DOHH2 (cell line): ENCODE measurements at regions not wholly inside any gene's neighbourhood (a gene's known extent, or its start where the extent isn't known, plus 50 kb on each side); places are given as distances from the start of the nearest gene placed in this dataset.

Source experiments
- H3F3A ChIP-seq: fragments of 200-600 bp; sonication (generic), shearing (Covaris generic); 2 replicates; pipeline ENCODE4 v1.6.0; 2016; ENCODE audit warnings: antibody characterized with exemption, mild to moderate bottlenecking; ENCODE audit not compliant: control insufficient read depth, insufficient read depth
- H3K27ac ChIP-seq: fragments of 200-600 bp; sonication (generic); 2 replicates; pipeline ENCODE4 v1.5.1; 2014; ENCODE audit warnings: low read depth, mild to moderate bottlenecking, low read length, moderate library complexity
- H3K27me3 ChIP-seq: fragments of 200-600 bp; sonication (generic); 2 replicates; pipeline ENCODE4 v1.6.1; 2014; ENCODE audit warnings: mild to moderate bottlenecking, low read length, mixed read lengths; ENCODE audit not compliant: control insufficient read depth
- H3K36me3 ChIP-seq: fragments of 200-600 bp; sonication (generic); 2 replicates; pipeline ENCODE4 v1.6.1; 2014; ENCODE audit warnings: mild to moderate bottlenecking, low read length, moderate library complexity, mixed read lengths; ENCODE audit not compliant: control insufficient read depth
- H3K4me1 ChIP-seq: fragments of 200-600 bp; sonication (generic); 2 replicates; pipeline ENCODE4 v1.6.1; 2014; ENCODE audit warnings: mild to moderate bottlenecking, low read length, mixed read lengths; ENCODE audit not compliant: control insufficient read depth
- H3K4me2 ChIP-seq: fragments of 200-600 bp; sonication (generic); 2 replicates; pipeline ENCODE4 v1.6.0; 2014; ENCODE audit warnings: mild to moderate bottlenecking, low read length, moderate library complexity
- H3K4me3 ChIP-seq: fragments of 200-600 bp; sonication (generic); 2 replicates; pipeline ENCODE4 v1.5.1; 2014; ENCODE audit warnings: mild to moderate bottlenecking, low read length, mixed read lengths
- H3K79me2 ChIP-seq: fragments of 200-600 bp; sonication (generic); 2 replicates; pipeline ENCODE4 v1.6.1; 2014; ENCODE audit warnings: mild to moderate bottlenecking, low read length, mixed read lengths; ENCODE audit not compliant: control insufficient read depth
- H3K9me2 ChIP-seq: fragments of 200-600 bp; sonication (generic); replicated peaks from 2 replicates; pipeline ENCODE4 v1.6.1; 2014; ENCODE audit warnings: mild to moderate bottlenecking, low read length, mixed read lengths; ENCODE audit not compliant: control insufficient read depth
- H3K9me3 ChIP-seq: fragments of 200-600 bp; sonication (generic); 2 replicates; pipeline ENCODE4 v1.6.1; 2014; ENCODE audit warnings: antibody characterized with exemption, low read length, mixed read lengths; ENCODE audit not compliant: control insufficient read depth, insufficient read depth
- H4K20me1 ChIP-seq: fragments of 200-600 bp; sonication (generic); 2 replicates; pipeline ENCODE4 v1.6.0; 2014; ENCODE audit warnings: low read depth, mild to moderate bottlenecking, antibody characterized with exemption, low read length, moderate library complexity; ENCODE audit not compliant: control insufficient read depth, insufficient read depth
- EZH2phosphoT487 ChIP-seq: fragments of 200-600 bp; sonication (generic); IDR thresholded peaks from 2 replicates; pipeline ENCODE4 v1.6.1; 2017; ENCODE audit warnings: borderline replicate concordance, mild to moderate bottlenecking, antibody characterized with exemption, low read length, moderate library complexity, mixed read lengths
- TF ChIP-seq, protein P1 (sequence below): fragments of 200-600 bp; sonication (generic); IDR thresholded peaks from one replicate; pipeline ENCODE4 v1.5.1; 2014; ENCODE audit warnings: antibody characterized with exemption, mild to moderate bottlenecking, low read depth, low read length; ENCODE audit not compliant: poor library complexity, severe bottlenecking

DNA sequence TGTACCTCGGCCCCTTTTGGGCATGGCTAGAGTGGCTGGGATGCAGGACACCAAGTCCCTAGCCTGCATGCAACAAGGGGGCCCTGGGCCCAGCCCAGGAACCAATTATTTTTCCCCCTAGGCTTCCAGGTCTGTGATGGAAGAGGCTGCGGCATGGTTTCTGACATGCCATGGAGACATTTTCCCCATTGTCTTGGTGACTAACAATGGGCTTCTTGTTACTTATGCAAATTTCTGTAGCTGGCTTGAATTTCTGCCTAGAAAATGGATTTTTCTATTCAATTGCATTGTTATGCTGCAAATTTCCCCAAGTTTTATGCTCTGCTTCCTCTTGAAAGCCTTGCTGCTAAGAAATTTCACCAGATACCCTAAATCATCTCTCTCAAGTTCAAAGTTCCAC is 1269.6 kb upstream of the CITED2 start:
- H3K79me2 ChIP-seq, result no peaks in the 10 kb centered on the region
- no peaks in the 10 kb centered on the region for H3K36me3 ChIP-seq
- H3F3A ChIP-seq, result no peaks in the 10 kb centered on the region
- peaks cover 4% of the 10 kb centered on the region; the same call in 1 of the 2 replicates for H3K9me3 ChIP-seq
- no peaks in the 10 kb centered on the region for H3K27me3 ChIP-seq
- H3K27ac ChIP-seq, result no peak overlapping the region
- H3K9me2 ChIP-seq, result no peaks in the 10 kb centered on the region; the same call in 1 of the 2 replicates
- TF ChIP-seq EZH2phosphoT487, result no peak
- TF ChIP-seq, protein P1, sequence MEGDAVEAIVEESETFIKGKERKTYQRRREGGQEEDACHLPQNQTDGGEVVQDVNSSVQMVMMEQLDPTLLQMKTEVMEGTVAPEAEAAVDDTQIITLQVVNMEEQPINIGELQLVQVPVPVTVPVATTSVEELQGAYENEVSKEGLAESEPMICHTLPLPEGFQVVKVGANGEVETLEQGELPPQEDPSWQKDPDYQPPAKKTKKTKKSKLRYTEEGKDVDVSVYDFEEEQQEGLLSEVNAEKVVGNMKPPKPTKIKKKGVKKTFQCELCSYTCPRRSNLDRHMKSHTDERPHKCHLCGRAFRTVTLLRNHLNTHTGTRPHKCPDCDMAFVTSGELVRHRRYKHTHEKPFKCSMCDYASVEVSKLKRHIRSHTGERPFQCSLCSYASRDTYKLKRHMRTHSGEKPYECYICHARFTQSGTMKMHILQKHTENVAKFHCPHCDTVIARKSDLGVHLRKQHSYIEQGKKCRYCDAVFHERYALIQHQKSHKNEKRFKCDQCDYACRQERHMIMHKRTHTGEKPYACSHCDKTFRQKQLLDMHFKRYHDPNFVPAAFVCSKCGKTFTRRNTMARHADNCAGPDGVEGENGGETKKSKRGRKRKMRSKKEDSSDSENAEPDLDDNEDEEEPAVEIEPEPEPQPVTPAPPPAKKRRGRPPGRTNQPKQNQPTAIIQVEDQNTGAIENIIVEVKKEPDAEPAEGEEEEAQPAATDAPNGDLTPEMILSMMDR, result no peak
- H3K4me2 ChIP-seq, result no peak overlapping the region
- no peaks in the 10 kb centered on the region for H4K20me1 ChIP-seq
- H3K4me1 ChIP-seq, result no peaks in the 10 kb centered on the region
- H3K4me3 ChIP-seq, result no peak overlapping the region

DNA sequence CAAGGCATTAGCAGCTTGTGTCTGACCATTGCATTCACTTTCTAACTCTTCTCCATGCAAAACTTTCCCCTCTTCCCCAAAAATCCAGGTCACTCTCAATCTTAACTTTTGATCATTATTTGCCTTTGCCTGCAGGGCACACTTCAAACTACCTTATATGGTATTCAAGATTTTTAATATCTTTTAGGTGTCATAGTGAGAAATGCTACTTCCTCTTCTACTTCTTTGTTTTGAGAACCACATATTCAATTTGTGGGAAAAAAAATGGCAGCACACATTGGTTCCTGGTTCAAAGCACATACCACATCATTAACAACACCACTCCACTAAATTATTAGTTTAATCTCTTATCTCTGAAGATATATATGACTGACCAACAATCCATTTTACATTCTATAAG is 1267.0 kb upstream of the CITED2 start:
- Histone ChIP-seq H3K27ac (no peak overlapping the region), H3K4me3 (no peak overlapping the region), H3K4me1 (0 out of 2 replicates have a peak, but pooled peaks cover 3% of the 10 kb centered on the region), H3K4me2 (no peak overlapping the region), H3K36me3 (no peaks in the 10 kb centered on the region), H3K9me3 (no peaks in the 10 kb centered on the region), H3K9me2 (no peaks in the 10 kb centered on the region; the same call in 1 of the 2 replicates), H3F3A (no peaks in the 10 kb centered on the region), H4K20me1 (no peaks in the 10 kb centered on the region), H3K27me3 (no peaks in the 10 kb centered on the region), H3K79me2 (no peaks in the 10 kb centered on the region)
- TF ChIP-seq EZH2phosphoT487, result no peak
- TF ChIP-seq, protein P1, result no peak

DNA sequence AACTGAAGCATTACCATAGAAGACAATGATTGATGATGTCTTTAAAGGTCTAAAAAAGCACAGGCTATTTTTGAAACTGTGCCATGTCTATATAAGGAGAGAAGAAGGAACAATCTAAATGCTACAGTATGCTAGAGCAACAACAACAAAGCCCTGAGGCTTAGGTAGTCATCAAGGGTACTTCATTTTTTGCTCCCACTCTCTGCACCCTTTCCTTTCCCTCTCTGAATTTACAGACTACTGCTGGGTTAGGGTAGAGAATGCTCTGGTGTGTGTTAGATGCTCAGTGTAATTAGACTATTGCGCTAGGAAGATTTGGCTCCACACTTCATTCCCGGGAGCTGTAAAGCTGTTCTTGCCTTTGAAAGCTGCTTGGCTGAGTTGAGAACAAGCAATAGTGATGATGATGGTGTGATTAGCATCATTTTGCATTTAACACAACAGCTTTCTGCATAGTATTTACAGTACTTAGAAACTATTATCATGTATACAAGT is 1262.5 kb upstream of the CITED2 start:
- Histone ChIP-seq H3F3A (no peaks in the 10 kb centered on the region), H3K9me3 (no peaks in the 10 kb centered on the region), H3K27me3 (no peaks in the 10 kb centered on the region), H3K79me2 (no peaks in the 10 kb centered on the region), H3K4me2 (no peak overlapping the region), H3K4me1 (0 out of 2 replicates have a peak, but pooled peaks cover 3% of the 10 kb centered on the region), H3K36me3 (no peaks in the 10 kb centered on the region), H3K4me3 (no peak overlapping the region), H3K27ac (no peak overlapping the region), H3K9me2 (no peaks in the 10 kb centered on the region), H4K20me1 (no peaks in the 10 kb centered on the region)
- TF ChIP-seq EZH2phosphoT487, result no peak
- TF ChIP-seq, protein P1, result no peak
